ENCODE measurements at regions not wholly inside any gene's neighbourhood (a gene's known extent, or its start where the extent isn't known, plus 50 kb on each side); places are given as distances from the start of the nearest gene placed in this dataset.
"Not testable (repeated sequence)": the region's sequence is repeated elsewhere in the genome, so short reads cannot be mapped to it uniquely, and the experiment has no call there.

DNA sequence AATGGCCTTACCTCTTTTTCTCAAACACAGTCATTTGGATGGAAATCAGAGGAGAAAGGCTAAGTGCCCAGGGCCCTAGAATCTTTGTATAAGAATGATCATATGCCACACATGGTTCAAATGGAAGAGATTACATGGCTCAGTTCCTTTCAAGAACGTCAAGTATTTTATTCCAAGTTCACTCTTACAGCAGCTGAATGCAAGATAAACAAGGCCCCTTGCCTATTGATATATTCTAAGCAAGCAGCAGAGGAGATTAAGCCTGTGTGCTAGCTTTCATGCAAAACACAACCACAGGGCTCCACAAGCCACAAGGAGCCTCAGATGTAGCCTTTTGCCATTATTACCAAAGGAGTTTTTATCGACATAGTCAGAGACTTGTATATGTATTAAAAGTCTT lies 55.3 kb upstream of the SLCO6A1 start:
- DNase-seq, result peak; percentile 44

DNA sequence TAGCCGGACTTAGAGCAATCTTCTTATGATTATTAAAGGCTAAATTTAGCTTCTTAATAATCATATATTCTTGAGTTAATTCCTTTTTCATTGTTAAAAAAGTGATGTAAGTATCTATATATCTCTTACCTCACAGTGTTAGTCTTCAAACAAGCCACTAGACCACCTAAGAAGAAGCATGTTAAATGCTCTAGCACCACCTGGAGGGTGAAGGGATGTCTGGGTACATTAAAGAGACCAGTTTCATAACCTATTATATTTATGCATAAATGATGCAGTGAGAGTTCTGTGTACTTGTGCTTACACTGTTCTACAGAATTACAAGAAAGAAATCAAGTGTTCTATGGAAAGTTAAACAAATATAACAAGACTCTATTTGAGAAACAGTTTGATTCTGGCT lies 55.9 kb upstream of the SLCO6A1 start:
- DNase-seq, result peak; percentile 51

DNA sequence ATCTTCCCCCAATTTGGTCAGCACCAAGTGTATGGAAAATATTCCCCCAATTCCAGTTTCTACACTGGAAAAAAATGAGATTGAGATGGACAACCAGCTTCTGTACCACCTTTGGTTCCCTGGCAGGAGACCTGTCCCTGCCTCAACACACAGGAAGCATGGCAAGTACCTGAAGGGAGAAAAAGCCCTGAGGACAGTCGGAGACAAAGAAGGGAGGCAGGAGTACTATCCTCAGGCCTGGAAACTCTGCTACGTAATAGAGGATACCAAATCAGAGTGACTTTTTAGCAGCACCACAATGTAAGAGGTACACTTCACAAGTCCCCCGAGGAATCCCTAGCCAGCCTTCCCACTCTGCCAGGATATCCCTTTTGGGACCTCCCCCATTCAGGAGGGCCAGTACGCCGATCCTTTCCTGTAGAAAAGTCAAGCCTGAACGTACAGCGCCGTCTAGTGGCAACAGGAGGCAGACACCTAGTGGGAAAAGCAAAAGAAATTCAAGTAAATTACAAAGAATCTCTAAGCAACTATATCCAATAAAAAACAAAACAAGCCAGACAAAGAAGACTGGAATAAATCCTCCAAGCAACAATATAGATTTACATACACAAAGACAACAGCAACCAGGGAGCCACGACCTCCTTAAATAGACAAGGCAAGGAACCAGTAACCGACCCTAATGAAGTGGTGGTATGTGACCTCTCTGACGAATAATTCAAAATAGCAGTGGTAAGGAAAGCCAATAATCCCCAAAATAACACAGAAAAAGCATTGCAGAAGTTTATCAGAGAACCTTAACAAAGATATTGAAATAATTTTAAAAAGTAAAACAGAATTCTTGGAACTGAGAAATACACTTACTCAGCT lies 63.3 kb upstream of the SLCO6A1 start:
- DNase-seq, result peak; percentile 65

DNA sequence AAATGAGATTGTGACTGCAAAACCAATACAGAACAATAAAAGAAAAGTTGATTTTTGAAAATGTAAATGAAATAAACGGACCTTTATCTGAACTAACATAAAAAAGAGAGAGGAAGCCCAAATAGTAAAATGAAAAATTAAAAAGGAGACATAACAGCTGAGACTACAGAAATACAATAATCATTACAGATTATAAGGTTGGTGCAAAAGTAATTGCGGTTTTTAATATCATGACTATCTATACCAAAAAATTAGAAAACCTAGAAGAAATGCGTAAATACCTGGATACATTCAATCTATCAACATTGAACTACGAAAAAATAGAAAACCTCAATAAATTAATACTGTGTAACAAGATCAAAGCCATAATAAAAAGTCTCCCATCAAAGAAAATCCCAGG lies 71.9 kb upstream of the SLCO6A1 start:
- DNase-seq, result no peak

DNA sequence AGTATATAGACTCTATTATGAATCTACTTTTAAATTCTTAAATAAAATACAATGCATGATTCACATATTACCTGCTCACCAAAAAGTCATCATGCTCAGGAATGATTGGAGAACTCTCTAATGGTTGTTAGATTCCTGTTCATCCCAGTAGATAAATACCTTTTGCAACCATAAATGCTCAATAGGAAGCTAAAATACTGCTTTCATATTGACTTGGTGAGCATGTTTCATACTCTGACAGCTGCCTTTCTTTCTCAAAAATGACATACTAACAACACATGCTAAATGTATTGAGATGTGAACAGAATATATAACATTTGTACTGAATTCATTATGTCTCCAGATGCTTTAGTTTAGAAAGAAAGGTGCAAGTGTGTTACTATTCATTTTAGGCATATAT lies 79.6 kb upstream of the SLCO6A1 start:
- no peak for DNase-seq

DNA sequence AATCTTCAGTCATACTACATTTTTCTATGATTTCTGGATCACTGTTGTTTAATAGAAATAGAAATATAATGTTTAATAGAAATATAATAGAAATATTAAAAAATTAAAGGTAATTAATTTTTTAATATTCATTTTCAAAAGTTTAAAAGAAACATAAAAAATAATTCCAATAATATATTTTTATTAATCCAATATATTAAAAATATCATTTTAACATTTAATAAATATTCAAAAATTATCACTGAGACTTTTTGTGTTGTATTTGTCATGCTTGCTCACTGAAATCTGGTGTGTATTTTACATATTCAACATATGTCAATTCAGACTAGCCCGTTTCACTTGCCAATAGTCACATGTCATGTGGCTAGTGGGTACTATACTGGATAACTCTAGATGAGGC lies 80.6 kb upstream of the SLCO6A1 start:
- DNase-seq, result no peak

DNA sequence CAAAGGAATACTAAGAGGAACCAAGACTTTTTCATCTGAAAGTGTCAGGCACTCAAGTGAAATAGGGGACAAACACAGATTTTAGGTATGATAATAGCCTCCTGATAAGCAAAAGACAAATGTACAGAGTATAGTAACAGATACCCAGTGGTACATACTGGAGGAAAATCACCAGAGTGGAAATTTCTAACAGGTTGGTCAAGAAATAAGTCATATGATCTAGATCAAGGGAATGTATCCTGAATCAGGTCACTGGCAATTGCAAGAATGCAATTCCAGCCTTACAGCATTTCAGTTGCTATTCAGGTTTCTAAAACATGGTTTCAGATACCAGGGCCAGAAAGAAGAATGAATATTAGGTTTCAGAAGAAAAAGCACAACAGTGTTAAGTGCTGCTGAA lies 82.2 kb upstream of the SLCO6A1 start:
- DNase-seq, result no peak

DNA sequence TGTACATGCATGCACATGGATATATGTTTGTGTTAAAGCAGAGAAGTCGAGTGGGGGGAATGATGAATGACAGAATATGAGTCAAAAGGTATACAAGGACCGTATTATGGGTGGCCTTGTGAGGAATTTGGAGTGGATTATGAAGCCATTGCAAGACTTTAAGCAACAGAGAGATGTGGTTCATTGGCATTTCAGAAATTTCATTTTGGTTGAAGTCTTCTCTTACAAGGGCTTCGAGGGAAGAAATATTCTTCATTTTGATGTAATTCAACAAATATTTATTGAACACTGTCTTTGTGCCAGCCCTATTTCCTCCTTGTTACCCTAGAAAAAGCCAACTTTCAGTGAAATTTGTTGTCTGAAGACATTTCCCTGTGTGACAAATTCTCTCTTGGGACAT lies 83.9 kb upstream of the SLCO6A1 start:
- DNase-seq, result no peak

DNA sequence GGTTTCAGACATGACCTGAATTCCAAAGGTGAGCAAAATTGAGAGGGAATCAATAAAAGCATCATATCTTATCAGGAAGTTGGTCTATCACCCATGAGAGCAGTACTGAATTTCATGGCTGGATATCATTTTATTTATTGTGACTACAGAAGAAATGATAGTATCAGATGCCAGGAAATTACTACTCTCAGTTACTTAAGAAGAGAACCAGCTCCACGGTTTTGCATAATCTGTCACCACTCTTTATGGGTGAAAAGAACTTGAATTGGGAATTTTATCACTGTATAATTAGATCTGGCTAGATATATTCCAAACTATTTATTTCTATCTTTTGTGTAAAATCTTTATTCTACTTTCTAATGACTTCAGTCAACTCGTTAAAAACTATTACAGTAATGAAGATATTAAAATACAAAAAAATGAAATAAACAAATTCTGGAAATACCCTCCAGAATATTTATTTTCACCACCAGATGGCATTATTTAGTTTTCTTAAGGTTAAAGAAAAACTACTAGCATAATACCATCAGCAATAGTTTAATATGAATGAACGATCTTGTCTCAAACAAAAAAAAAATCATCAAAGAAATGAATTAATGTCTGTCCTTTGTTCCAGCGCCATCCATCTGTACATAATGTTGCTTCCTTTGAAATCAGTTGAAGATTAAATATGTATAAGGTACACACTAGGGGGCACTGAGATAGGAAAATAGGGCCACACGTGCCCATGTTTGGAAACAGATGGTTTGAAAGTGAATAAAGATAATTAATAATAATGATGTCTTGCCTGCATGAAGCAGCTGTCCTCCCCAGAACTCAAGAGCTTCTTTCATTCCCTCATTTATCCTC lies 84.7 kb upstream of the SLCO6A1 start:
- DNase-seq, result peak; percentile 59

DNA sequence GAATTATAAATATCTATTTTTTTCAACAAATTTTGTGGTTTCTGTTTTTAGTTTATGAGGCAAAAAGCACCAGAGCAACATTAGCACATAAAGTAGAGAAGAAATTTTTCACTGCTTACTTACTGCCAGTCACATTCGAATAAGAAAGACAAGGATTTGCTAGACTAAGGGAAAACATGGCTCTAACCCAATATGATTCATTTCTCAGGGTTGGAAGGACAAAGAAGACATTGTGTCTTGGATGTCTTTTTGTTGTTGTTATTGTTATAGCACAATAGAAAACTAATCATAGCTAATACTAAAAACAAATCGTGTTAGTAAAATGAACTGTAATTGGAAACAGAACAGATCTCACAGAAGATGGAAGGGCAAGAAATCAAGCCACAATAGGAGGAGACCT lies 90.9 kb upstream of the SLCO6A1 start:
- DNase-seq, result no peak

DNA sequence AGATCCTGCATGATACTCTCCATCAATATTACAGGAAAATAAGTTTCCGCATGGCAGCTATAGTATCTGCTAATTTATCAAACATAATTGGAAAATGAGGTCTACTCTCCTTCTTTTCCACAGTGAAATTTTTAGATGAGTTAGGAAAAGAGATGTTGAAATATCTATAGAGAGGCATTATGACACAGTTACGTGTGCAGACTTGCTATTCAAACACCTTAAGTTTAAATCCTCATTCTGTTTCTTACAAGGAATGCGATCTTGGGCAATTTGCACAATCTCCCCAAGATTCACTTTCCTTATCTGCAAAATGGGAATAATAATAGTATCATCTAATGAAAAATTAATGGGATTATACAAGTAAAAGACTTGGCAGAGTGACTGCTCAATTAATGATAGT lies 91.7 kb upstream of the SLCO6A1 start:
- DNase-seq, result no peak

DNA sequence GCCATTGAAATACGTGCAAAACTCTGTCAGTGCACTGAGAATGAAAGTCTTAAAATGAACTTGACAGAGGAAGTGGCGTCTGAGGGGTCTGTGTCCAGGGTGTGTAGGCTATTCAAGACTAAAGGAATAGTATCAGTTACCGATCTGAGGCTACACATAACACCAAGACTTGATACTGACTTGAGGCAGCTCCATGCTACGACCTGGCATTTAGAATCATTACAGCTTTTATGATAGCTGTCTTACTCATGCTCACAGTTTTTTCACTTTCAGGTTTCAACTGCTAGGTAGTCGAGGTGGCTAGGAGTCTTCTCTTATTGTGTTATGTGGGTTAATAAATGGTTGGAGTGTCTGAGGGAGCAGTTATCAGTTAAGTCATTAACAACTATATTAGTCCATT lies 92.8 kb upstream of the SLCO6A1 start:
- DNase-seq, result no peak

DNA sequence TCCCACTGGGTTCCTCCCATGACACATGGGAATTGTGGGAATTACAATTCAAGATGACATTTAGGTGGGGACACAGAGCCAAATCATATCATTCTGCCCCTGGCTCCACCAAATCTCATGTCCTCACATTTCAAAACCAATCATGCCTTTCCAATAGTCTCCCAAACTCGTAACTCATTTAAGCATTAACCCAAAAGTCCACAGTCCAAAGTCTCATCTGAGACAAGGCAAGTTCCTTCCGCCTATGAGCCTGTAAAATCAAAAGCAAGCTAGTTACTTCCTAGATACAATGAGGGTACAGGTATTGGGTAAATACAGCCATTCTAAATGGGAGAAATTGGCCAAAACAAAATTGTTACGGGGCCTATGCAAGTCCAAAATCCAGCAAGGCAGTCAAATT lies 93.8 kb upstream of the SLCO6A1 start:
- DNase-seq, result not testable (repeated sequence)

DNA sequence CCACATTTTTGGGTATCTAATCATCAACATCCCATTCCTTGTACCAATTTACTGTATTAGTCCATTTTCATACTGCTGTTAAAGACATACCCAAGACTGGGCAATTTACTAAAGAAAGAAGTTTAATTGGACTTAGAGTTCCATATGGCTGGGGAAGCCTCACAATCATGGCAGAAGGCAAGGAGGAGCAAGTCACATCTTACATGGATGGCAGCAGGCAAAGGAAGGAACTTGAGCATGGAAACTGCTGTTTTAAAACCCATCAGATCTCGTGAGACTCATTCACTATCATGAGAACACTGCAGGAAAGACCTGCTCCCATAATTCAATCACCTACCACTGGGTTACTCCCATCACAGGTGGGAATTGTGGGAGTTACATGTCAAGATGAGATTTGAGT lies 95.4 kb upstream of the SLCO6A1 start:
- DNase-seq, result no peak

DNA sequence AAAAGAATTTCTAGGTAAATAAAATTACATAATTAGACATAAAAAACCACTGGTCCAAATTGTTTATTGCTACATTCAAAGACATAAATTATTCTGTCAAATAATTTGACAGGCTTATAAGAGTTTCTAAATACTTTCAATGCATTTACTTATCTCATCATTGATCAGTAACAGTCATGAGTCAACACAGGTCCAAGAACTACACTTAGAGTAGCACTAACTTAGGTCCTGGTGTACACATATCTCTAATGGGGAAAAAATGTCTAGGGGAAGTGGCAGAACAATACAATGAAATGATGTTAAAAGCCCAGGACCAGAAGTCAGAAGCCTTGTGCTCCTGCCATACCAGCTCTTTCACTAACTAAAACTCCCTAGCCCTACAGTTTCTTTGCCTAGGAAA lies 96.5 kb upstream of the SLCO6A1 start:
- DNase-seq, result no peak

DNA sequence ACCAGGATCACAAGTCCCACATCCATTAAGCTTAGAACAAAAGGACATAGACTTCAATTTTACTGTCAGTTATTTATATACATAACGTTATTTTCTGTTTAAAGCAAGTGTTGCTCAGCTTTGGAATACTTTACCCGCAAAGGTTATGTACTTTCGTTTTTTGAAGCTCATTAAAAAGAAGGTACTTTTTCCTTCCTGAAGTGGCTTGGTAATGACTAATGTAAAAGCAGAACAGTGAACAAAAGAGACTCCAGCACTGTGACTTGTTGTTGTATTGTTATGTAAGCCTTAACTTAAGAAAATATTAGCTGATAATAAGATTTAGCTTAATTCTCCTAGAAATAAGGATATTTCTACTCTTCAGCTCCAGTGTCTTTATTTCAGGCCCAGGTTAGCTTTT lies 97.3 kb upstream of the SLCO6A1 start:
- DNase-seq, result no peak

DNA sequence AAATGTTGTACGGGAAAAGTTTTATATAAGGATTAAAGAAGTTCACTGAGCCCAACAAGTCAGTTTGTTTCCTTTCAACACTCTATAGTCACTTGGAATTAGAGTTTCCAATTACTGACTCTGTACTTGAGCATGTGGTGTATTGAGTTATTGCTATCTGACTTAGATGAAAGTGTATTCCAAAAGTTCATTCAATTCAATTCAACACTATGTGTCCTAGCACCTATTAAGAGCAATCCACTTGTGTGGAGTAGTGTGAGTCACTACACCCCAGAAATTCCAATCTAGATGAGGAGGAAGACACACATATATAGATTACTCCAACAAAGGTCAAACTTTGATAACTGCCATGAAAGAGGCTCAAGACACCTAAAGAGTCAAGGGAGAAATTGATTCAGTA lies 98.2 kb upstream of the SLCO6A1 start:
- DNase-seq, result peak; percentile 42

DNA sequence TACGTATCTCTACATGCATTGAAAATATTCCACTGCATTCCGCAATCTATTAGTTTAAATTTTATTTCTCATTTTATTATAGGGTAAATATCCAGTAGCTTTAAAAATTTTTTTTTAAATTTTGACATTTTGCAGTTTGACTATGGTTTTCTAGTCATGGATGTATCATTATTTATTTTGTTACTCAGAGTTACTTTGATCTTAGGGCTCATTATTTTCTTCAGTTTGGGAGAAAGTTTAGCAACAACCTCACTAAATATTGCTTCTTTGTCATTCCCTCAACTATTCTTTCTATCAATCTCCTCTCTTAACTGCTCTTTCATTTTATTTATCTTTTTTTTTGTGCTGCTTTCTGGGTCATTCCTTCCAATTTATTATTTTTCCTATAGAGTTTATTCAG lies 100.5 kb upstream of the SLCO6A1 start:
- DNase-seq, result no peak

DNA sequence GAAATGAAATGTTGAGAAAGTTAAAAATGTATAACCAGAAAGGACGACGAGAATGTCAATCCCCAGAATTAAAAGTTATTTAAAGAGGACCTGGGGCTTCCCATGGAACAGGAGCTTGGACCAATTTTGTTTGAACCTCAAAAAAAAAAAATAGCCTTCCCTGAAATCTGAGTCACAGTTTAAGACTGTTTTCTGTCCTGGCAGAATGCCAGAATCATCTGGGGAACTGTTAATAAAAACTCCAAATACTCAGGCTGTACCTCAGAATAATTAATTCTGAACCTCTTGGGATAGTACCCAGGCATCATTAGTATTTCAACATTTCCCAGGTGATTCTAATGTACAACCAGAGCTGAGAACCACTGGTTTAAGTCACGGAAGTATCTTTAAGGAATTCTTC lies 102.2 kb upstream of the SLCO6A1 start:
- peak; percentile 17 for DNase-seq

DNA sequence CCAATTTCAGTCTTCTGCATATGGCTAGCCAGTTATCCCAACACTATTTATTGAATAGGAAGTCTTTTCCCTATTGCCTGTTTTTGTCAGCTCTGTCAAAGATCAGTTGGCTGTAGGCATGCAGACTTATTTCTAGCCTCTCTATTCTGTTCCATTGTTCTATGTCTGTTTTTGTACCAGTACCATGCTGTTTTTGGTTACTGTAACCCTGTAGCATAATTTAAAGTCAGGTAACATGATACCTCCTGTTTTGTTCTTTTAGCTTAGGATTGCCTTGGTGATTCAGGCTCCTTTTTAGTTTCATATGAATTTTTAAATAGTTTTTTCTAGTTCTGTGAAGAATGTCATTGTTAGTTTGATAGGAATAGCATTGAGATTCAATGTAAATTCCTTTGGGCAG lies 104.9 kb upstream of the SLCO6A1 start:
- DNase-seq, result no peak

DNA sequence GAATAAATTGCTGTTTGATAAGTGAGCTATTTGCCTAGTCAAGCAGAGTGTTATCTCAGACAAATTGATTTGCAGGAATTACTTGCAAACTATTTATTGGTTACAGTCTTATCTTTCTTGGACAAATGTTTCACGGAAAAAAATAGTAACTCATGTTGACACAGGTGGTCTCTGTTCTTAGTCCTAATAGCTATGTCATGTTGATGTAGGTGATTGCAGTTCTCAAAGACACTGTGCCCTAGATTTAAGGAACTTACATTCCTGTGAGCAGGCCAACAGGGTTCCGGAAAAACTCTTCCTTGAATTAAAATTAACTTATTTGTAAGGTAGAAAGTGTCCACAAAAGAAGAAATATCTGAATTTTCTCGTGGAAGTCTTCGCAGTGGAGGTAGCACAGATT lies 109.6 kb upstream of the SLCO6A1 start:
- DNase-seq, result no peak

DNA sequence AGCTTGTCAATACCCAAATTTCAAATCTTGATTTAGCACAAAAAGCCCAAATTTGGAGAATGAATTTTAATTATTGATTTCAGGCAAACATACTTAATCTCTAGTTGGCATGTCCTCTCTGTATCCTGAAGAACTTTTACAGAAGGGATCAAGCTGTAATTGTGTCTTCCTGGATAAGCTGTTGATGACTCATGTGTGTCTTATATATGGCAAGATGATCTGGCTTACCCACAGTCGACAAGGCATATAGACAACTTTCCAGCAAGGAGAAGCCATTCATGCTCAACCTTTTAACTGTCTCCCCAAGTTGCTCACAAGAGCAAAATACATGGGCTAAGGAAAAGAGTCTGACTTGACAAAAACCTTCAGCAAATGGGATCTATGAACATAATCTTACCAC lies 112.5 kb upstream of the SLCO6A1 start:
- DNase-seq, result no peak

DNA sequence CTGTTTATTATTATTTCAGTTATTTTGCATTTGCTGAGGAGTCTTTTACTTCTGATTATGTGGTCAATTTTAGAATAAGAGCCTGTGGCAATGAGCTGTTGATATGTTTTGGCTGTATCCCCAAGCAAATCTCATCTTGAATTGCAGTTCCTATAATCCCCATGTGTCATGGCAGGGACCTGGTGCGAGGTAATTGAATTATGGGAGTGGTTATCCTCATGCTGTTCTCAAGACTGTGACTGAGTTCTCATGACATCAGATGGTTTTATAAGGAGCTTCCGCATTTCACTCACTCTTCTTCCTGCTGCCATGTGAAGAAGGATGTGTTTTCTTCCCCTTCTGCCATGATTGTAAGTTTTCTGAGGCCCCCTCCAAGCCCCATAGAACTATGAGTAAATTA lies 114.9 kb upstream of the SLCO6A1 start:
- DNase-seq, result no peak
